ENCODE measurements at regions not wholly inside any gene's neighbourhood (a gene's known extent, or its start where the extent isn't known, plus 50 kb on each side); places are given as distances from the start of the nearest gene placed in this dataset.

- intact Hi-C loops (cut with DNase I), result no loop called here
Observed at GRCh38 chr10:107900131-107900530, 735.6 kb upstream of the SORCS1 start.

GRCh38 chr10:107899502-107900062 is 735.1 kb upstream of the SORCS1 start:
- Histone ChIP-seq H3K9me3 (ENCODE audit: control insufficient read depth in 2 of 3, insufficient read depth in 1 of 3, low read length in 3 of 3) (no peaks in the 10 kb centered on the region), H3K4me3 (ENCODE audit: low read length in 3 of 3) (no peak overlapping the region), H3K36me3 (ENCODE audit: control insufficient read depth in 2 of 3, insufficient read depth in 3 of 3, low read length in 3 of 3) (no peaks in the 10 kb centered on the region), H3K4me1 (ENCODE audit: control insufficient read depth in 2 of 3, insufficient read depth in 2 of 3, low read depth in 1 of 3, low read length in 3 of 3) (no peaks in the 10 kb centered on the region), H3K9ac (ENCODE audit: low read length in 3 of 3) (no peak overlapping the region), H3K27ac (ENCODE audit: low read depth in 2 of 2, low read length in 2 of 2) (no peak overlapping the region), H3K27me3 (ENCODE audit: control insufficient read depth, insufficient read depth, low read length) (no peaks in the 10 kb centered on the region)
- intact Hi-C loops (cut with DNase I), result no loop called here
- no peak for TF ChIP-seq CTCF (IDR thresholded peaks at IDR 0.05; ENCODE audit: borderline replicate concordance, extremely low read depth, insufficient read depth)
- FAIRE-seq (no peak), DNase-seq (no peak)

More at GRCh38 chr10:107900131-107900530, 735.6 kb upstream of the SORCS1 start:
- no peak overlapping the region for H3K4me3 ChIP-seq (ENCODE audit: low read length in 3 of 3)
- H3K9ac ChIP-seq (ENCODE audit: low read length in 3 of 3), result no peak overlapping the region
- H3K9me3 ChIP-seq (ENCODE audit: control insufficient read depth in 2 of 3, insufficient read depth in 1 of 3, low read length in 3 of 3), result no peaks in the 10 kb centered on the region
- H3K4me1 ChIP-seq (ENCODE audit: control insufficient read depth in 2 of 3, insufficient read depth in 2 of 3, low read depth in 1 of 3, low read length in 3 of 3), result no peaks in the 10 kb centered on the region
- FAIRE-seq, result no peak
- no peak overlapping the region for H3K27ac ChIP-seq (ENCODE audit: low read depth in 2 of 2, low read length in 2 of 2)
- no peak for TF ChIP-seq CTCF (IDR thresholded peaks at IDR 0.05; ENCODE audit: borderline replicate concordance, extremely low read depth, insufficient read depth)
- H3K36me3 ChIP-seq (ENCODE audit: control insufficient read depth in 2 of 3, insufficient read depth in 3 of 3, low read length in 3 of 3), result no peaks in the 10 kb centered on the region
- H3K27me3 ChIP-seq (ENCODE audit: control insufficient read depth, insufficient read depth, low read length), result no peaks in the 10 kb centered on the region
- DNase-seq, result no peak

- DNase-seq (peak in 1 of 5 donors; percentile 7), FAIRE-seq (no peak)
- Histone ChIP-seq H3K27me3 (ENCODE audit: control insufficient read depth, insufficient read depth, low read length) (no peaks in the 10 kb centered on the region), H3K4me1 (ENCODE audit: control insufficient read depth in 2 of 3, insufficient read depth in 2 of 3, low read depth in 1 of 3, low read length in 3 of 3) (no peaks in the 10 kb centered on the region), H3K9ac (ENCODE audit: low read length in 3 of 3) (no peak overlapping the region), H3K27ac (ENCODE audit: low read depth in 2 of 2, low read length in 2 of 2) (no peak overlapping the region), H3K36me3 (ENCODE audit: control insufficient read depth in 2 of 3, insufficient read depth in 3 of 3, low read length in 3 of 3) (no peaks in the 10 kb centered on the region), H3K9me3 (ENCODE audit: control insufficient read depth in 2 of 3, insufficient read depth in 1 of 3, low read length in 3 of 3) (no peaks in the 10 kb centered on the region), H3K4me3 (ENCODE audit: low read length in 3 of 3) (no peak overlapping the region)
- intact Hi-C loops (cut with DNase I), result no loop called here
- no peak for TF ChIP-seq CTCF (IDR thresholded peaks at IDR 0.05; ENCODE audit: borderline replicate concordance, extremely low read depth, insufficient read depth)
Observed at GRCh38 chr10:107899075-107899474, 734.6 kb upstream of the SORCS1 start.

- intact Hi-C loops (cut with DNase I), result no loop called here
- H3K9me3 ChIP-seq (ENCODE audit: control insufficient read depth in 2 of 3, insufficient read depth in 1 of 3, low read length in 3 of 3), result no peaks in the 10 kb centered on the region
- no peak for FAIRE-seq
Observed at GRCh38 chr10:107898392-107898791, 733.9 kb upstream of the SORCS1 start.

More at GRCh38 chr10:107898392-107898791, 733.9 kb upstream of the SORCS1 start:
- H3K4me1 ChIP-seq (ENCODE audit: control insufficient read depth in 2 of 3, insufficient read depth in 2 of 3, low read depth in 1 of 3, low read length in 3 of 3), result no peaks in the 10 kb centered on the region
- no peaks in the 10 kb centered on the region for H3K36me3 ChIP-seq (ENCODE audit: control insufficient read depth in 2 of 3, insufficient read depth in 3 of 3, low read length in 3 of 3)
- no peak overlapping the region for H3K4me3 ChIP-seq (ENCODE audit: low read length in 3 of 3)
- H3K27me3 ChIP-seq (ENCODE audit: control insufficient read depth, insufficient read depth, low read length), result no peaks in the 10 kb centered on the region
- no peak overlapping the region for H3K27ac ChIP-seq (ENCODE audit: low read depth in 2 of 2, low read length in 2 of 2)
- TF ChIP-seq CTCF (IDR thresholded peaks at IDR 0.05; ENCODE audit: borderline replicate concordance, extremely low read depth, insufficient read depth), result no peak
- no peak for DNase-seq
- H3K9ac ChIP-seq (ENCODE audit: low read length in 3 of 3), result no peak overlapping the region

Data from kidney (tissue), 13 donors.